ENCODE measurements at regions not wholly inside any gene's neighbourhood (a gene's known extent, or its start where the extent isn't known, plus 50 kb on each side); places are given as distances from the start of the nearest gene placed in this dataset.
"Not testable (repeated sequence)": the region's sequence is repeated elsewhere in the genome, so short reads cannot be mapped to it uniquely, and the experiment has no call there.

GRCh38 chr9:90706230-90706629 lies 63.6 kb upstream of the DIRAS2 start:
- no peak for DNase-seq (ENCODE audit: low read depth in 1 of 2, low spot score in 1 of 2)
- H3K4me1 ChIP-seq (ENCODE audit: low read depth), result no peaks in the 10 kb centered on the region
- H3K36me3 ChIP-seq, result no peaks in the 10 kb centered on the region
- H3K9me3 ChIP-seq (ENCODE audit: low read depth), result no peaks in the 10 kb centered on the region
- no peaks in the 10 kb centered on the region for H3K27me3 ChIP-seq
- TF ChIP-seq CTCF (IDR thresholded peaks at IDR 0.05; ENCODE audit: low read depth, low read length), result no peak
- H3K4me3 ChIP-seq, result no peak overlapping the region
- H3K27ac ChIP-seq, result no peak overlapping the region

GRCh38 chr9:90702441-90702955 lies 59.9 kb upstream of the DIRAS2 start:
- TF ChIP-seq CTCF (IDR thresholded peaks at IDR 0.05; ENCODE audit: low read depth, low read length), result no peak
- Histone ChIP-seq H3K4me3 (no peak overlapping the region), H3K36me3 (no peaks in the 10 kb centered on the region), H3K4me1 (ENCODE audit: low read depth) (no peaks in the 10 kb centered on the region), H3K27me3 (peaks cover 4% of the 10 kb centered on the region), H3K27ac (no peak overlapping the region), H3K9me3 (ENCODE audit: low read depth) (no peaks in the 10 kb centered on the region)
- no peak for DNase-seq (ENCODE audit: low read depth in 1 of 2, low spot score in 1 of 2)

GRCh38 chr9:90698871-90699440 lies 56.3 kb upstream of the DIRAS2 start:
- peaks cover 4% of the 10 kb centered on the region for H3K27me3 ChIP-seq

GRCh38 chr9:90697808-90698207 lies 55.2 kb upstream of the DIRAS2 start:
- DNase-seq (ENCODE audit: low read depth in 1 of 2, low spot score in 1 of 2), result no peak
- Histone ChIP-seq H3K9me3 (ENCODE audit: low read depth) (no peaks in the 10 kb centered on the region), H3K27me3 (peaks cover 4% of the 10 kb centered on the region), H3K4me3 (no peak overlapping the region), H3K4me1 (ENCODE audit: low read depth) (no peaks in the 10 kb centered on the region), H3K27ac (no peak overlapping the region), H3K36me3 (no peaks in the 10 kb centered on the region)
- TF ChIP-seq CTCF (IDR thresholded peaks at IDR 0.05; ENCODE audit: low read depth, low read length), result no peak

More at GRCh38 chr9:90698871-90699440, 56.3 kb upstream of the DIRAS2 start:
- no peak overlapping the region for H3K4me3 ChIP-seq
- H3K4me1 ChIP-seq (ENCODE audit: low read depth), result no peaks in the 10 kb centered on the region
- H3K9me3 ChIP-seq (ENCODE audit: low read depth), result no peaks in the 10 kb centered on the region
- no peak overlapping the region for H3K27ac ChIP-seq
- no peaks in the 10 kb centered on the region for H3K36me3 ChIP-seq
- DNase-seq (ENCODE audit: low read depth in 1 of 2, low spot score in 1 of 2), result no peak
- no peak for TF ChIP-seq CTCF (IDR thresholded peaks at IDR 0.05; ENCODE audit: low read depth, low read length)

GRCh38 chr9:90694187-90694586 lies 51.6 kb upstream of the DIRAS2 start:
- H3K27ac ChIP-seq; H3K4me1 ChIP-seq (ENCODE audit: low read depth); DNase-seq (ENCODE audit: low read depth in 1 of 2, low spot score in 1 of 2); H3K4me3 ChIP-seq; H3K36me3 ChIP-seq; H3K9me3 ChIP-seq (ENCODE audit: low read depth); H3K27me3 ChIP-seq: not testable (repeated sequence)
